MCF 10A (cell line): ENCODE measurements at regions not wholly inside any gene's neighbourhood (a gene's known extent, or its start where the extent isn't known, plus 50 kb on each side); places are given as distances from the start of the nearest gene placed in this dataset.
"Not testable (repeated sequence)": the region's sequence is repeated elsewhere in the genome, so short reads cannot be mapped to it uniquely, and the experiment has no call there.

Source experiments
- BruUV-seq: library from RNA; stranded (reverse); fragments of 400-500 nt; replicated peaks from 2 replicates; lab custom pipeline; 2021; lab: Mats Ljungman, UMichigan
- CTCF ChIA-PET: fragments of 300-600 bp; sonication (Branson Sonifier 250); formaldehyde crosslinking; extraction: SDS; loops from one replicate; lab custom pipeline; 2021; ENCODE audit warnings: antibody characterized with exemption, inconsistent platforms; lab: Yijun Ruan, JAX
- POLR2A ChIA-PET: fragments of 300-600, 350-650 bp; sonication (Branson Sonifier 250); formaldehyde crosslinking; extraction: SDS; loops from one replicate; lab custom pipeline; 2020; ENCODE audit warnings: antibody characterized with exemption, inconsistent platforms; lab: Yijun Ruan, JAX
- DNase-seq: peaks from one replicate; pipeline ENCODE4 v3.0.0-alpha.2; 2018; ENCODE audit not compliant: unreplicated experiment
- H3K27ac Mint-ChIP-seq: one replicate; pipeline ENCODE4 v1.8.0; 2022; ENCODE audit warnings: mild to moderate bottlenecking, low read depth, mixed read lengths; ENCODE audit not compliant: unreplicated experiment
- H3K27me3 Mint-ChIP-seq: one replicate; pipeline ENCODE4 v1.8.0; 2022; ENCODE audit warnings: mixed read lengths; ENCODE audit not compliant: insufficient read depth, unreplicated experiment
- H3K36me3 Mint-ChIP-seq: one replicate; pipeline ENCODE4 v1.8.0; 2022; ENCODE audit warnings: mild to moderate bottlenecking, moderate library complexity, mixed read lengths; ENCODE audit not compliant: insufficient read depth, unreplicated experiment
- H3K4me1 Mint-ChIP-seq: one replicate; pipeline ENCODE4 v1.8.0; 2022; ENCODE audit warnings: mixed read lengths; ENCODE audit not compliant: insufficient read depth, unreplicated experiment
- H3K4me3 Mint-ChIP-seq: one replicate; pipeline ENCODE4 v1.8.0; 2022; ENCODE audit warnings: mild to moderate bottlenecking, moderate library complexity, mixed read lengths; ENCODE audit not compliant: unreplicated experiment
- H3K9me3 Mint-ChIP-seq: one replicate; pipeline ENCODE4 v1.8.0; 2022; ENCODE audit warnings: mixed read lengths; ENCODE audit not compliant: unreplicated experiment
- CTCF ChIP-seq: fragments of 200-600 bp; IDR thresholded peaks from one replicate; pipeline ENCODE4 v1.8.0; 2022; ENCODE audit warnings: antibody characterized with exemption, mild to moderate bottlenecking; ENCODE audit not compliant: unreplicated experiment
- intact Hi-C: fragments of 100-400 bp; cut with micrococcal nuclease; formaldehyde crosslinking; loops from 2 replicates; pipeline ENCODE4 v1.14.1; 2022

GRCh38 chr16:63776034-63776433, 1345.8 kb downstream of the CDH11 start:
- TF ChIP-seq CTCF, result no peak
- Mint-ChIP-seq H3K4me1 (no peaks in the 10 kb centered on the region), H3K27ac (no peak overlapping the region), H3K27me3 (no peaks in the 10 kb centered on the region), H3K36me3 (no peaks in the 10 kb centered on the region), H3K4me3 (no peak overlapping the region), H3K9me3 (peaks cover 8% of the 10 kb centered on the region)
- BruUV-seq, result no TSS peak
- no peak for DNase-seq
- ChIA-PET CTCF (no interaction called here), POLR2A (no interaction called here)
- intact Hi-C loops, result no loop called here

GRCh38 chr16:63774302-63774701, 1347.6 kb downstream of the CDH11 start:
- Mint-ChIP-seq H3K36me3 (no peaks in the 10 kb centered on the region), H3K27me3 (no peaks in the 10 kb centered on the region), H3K4me3 (no peak overlapping the region), H3K9me3 (peaks cover 8% of the 10 kb centered on the region), H3K27ac (no peak overlapping the region), H3K4me1 (no peaks in the 10 kb centered on the region)
- intact Hi-C loops, result no loop called here
- no TSS peak for BruUV-seq
- no peak for TF ChIP-seq CTCF
- ChIA-PET CTCF (no interaction called here), POLR2A (interaction anchor here (0.8 kb wide), 1 partner anchor 15 kb away, joined by 3 read pairs; no protein-coding TSS in a partner anchor)
- DNase-seq, result no peak

- CTCF ChIA-PET, result no interaction called here
- DNase-seq, result no peak
- Mint-ChIP-seq H3K36me3 (no peaks in the 10 kb centered on the region), H3K27me3 (no peaks in the 10 kb centered on the region), H3K9me3 (no peaks in the 10 kb centered on the region), H3K27ac (no peak overlapping the region), H3K4me1 (no peaks in the 10 kb centered on the region), H3K4me3 (no peak overlapping the region)
- TF ChIP-seq CTCF, result no peak
- no TSS peak for BruUV-seq
- POLR2A ChIA-PET, result no interaction called here
- intact Hi-C loops, result no loop called here
Measured at GRCh38 chr16:63769211-63769610, 1352.7 kb downstream of the CDH11 start.

GRCh38 chr16:63760246-63760645, 1361.6 kb downstream of the CDH11 start:
- CTCF ChIA-PET, result interaction anchor here (0.6 kb wide), 2 partner anchors 240 to 242 kb away, joined by 4 to 5 read pairs; no protein-coding TSS in a partner anchor
- POLR2A ChIA-PET, result not testable (repeated sequence)

GRCh38 chr16:63752347-63752746, 1369.5 kb downstream of the CDH11 start:
- no TSS peak for BruUV-seq
- intact Hi-C loops, result no loop called here
- H3K4me1 Mint-ChIP-seq, result no peaks in the 10 kb centered on the region
- no peak for DNase-seq
- no peaks in the 10 kb centered on the region for H3K27me3 Mint-ChIP-seq
- POLR2A ChIA-PET, result no interaction called here
- peaks cover 6% of the 10 kb centered on the region for H3K9me3 Mint-ChIP-seq
- no peak for TF ChIP-seq CTCF
- no peak overlapping the region for H3K27ac Mint-ChIP-seq
- no peaks in the 10 kb centered on the region for H3K36me3 Mint-ChIP-seq
- no peak overlapping the region for H3K4me3 Mint-ChIP-seq
- CTCF ChIA-PET, result no interaction called here

More at GRCh38 chr16:63760246-63760645, 1361.6 kb downstream of the CDH11 start:
- H3K27ac Mint-ChIP-seq, H3K4me1 Mint-ChIP-seq, intact Hi-C loops, BruUV-seq, DNase-seq, H3K36me3 Mint-ChIP-seq, H3K4me3 Mint-ChIP-seq, H3K27me3 Mint-ChIP-seq, H3K9me3 Mint-ChIP-seq: not testable (repeated sequence)
